ENCODE measurements at regions not wholly inside any gene's neighbourhood (a gene's known extent, or its start where the extent isn't known, plus 50 kb on each side); places are given as distances from the start of the nearest gene placed in this dataset.
"Not testable (repeated sequence)": the region's sequence is repeated elsewhere in the genome, so short reads cannot be mapped to it uniquely, and the experiment has no call there.

DNA sequence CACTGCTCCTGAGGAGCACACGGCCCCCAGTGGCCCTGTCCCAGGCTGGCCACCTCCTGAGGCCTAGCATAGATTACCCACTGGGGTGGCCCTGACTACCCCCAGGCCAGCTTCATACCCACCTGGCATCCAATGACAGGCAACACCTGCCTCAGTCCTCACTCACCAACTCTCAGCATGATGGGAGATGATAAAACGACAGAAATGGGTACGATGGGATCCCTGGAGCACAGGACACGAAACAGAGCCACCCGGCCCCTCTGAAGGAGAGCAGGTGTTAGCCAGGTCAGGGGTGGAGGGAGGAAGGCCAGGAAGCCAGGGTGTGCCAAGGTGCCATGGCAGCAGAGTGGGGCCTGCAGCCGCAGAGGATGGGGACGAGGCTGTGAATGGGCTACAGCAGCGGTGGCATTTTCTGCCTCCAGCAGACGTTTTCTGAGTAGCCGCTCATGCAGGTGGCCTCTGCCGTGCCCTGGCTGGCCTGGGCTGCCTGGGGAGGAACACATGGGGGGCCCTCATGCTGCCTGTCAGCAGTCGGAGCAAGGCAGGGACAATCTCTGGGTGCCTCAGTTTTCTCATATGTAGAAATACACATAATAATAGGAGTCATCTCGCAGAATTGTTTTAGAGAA, 50.2 kb upstream of the FGF3 start:
- DNase-seq, result no peak

DNA sequence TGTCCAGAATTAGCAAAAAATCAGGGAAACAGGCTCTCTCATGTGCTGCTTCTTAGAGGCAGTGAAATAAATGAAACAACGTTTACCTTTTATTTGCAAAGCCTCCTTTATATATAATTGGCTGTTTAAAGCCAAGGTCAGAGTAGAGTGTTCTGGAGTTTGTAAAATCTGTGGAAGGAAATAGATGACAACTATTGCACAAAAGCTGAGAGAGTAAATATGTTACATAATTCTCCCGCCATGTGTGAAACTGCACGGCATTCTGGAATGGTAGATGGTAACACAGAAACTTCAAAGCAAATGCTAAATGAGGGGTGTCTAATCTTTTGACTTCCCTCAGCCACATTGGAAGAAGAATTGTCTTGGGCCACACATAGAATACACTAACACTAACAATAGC, 51.5 kb upstream of the FGF3 start:
- DNase-seq, result no peak

DNA sequence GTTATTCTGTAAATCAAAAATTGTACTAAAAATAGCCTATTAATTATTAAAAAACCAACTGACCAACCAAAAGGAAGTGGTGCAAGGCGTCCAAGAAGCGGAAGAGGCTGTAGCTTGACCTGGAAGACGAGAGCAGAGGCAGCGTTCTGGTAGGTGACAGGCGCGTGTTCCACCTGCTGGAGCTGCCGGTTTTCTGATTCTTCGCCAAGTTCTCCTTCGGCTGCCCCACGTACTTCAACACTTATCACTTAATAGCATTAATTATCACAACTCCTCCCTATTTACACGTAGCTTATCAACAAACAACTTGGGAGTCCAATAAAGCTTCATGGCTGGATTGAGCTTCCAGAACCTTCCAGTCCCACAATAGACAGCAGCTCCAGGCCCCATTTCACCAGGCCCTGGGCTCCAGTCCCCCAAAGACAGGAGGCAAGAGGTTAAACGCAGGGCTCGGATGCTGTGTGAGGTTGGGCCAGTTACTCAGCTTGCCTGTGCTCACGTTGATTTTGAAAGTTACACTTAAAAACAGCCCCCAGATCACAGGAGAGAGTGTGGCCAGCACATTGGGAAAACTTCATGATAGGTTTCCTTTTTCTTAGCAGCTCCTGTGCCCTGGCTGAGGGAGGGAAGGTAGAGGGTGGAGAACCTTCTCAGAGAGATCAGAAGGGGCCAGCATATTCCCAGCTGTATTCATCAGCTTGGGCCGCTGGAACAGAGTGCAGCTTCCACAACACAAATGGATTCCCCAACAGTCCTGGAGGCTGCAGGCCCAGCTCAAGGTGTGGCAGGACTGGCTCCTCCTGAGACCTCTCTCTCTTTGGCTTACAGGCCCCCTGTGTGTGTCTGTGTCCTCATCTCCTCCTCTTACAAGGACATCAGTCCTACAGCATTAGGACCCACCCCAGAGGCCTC, 54.2 kb upstream of the FGF3 start:
- no peak for DNase-seq

DNA sequence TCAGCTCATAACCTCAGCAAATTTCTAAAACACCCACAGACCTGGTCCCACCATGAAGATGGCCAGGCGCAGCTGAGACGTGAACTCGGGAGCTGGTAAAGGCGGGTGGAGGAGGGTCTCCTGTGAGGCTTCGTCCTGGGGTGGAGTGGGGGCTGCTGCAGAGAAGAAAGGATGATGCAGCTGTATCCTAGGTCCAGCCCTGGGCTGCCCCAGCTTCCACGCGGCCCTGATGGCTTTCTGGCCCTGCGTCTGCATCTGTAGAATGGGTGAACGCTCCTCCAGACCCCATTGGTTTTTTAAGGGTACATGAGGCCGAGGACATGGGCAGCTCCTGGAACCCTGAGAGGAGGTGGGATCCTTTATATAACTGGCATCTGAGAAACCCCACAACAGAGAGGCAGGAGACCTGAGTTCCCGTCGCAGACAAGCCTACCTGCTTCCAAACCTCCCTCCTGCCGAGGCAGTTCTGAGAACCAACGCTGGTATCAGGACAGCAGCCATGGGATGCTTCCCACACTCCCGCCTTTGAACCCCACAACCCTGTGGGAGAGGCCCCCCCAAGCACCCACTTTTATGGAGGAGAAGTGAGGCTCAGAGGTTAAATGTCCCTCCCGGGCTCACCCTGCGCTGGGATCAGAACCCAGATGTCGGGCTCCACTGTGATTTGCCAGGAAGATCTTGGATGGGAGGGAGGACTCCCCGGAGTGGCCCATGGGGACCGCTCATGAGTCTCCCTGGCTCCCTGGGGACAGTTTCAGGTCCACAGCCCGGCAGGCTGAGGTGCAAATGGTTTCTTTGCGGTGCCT, 55.2 kb upstream of the FGF3 start:
- no peak for DNase-seq

DNA sequence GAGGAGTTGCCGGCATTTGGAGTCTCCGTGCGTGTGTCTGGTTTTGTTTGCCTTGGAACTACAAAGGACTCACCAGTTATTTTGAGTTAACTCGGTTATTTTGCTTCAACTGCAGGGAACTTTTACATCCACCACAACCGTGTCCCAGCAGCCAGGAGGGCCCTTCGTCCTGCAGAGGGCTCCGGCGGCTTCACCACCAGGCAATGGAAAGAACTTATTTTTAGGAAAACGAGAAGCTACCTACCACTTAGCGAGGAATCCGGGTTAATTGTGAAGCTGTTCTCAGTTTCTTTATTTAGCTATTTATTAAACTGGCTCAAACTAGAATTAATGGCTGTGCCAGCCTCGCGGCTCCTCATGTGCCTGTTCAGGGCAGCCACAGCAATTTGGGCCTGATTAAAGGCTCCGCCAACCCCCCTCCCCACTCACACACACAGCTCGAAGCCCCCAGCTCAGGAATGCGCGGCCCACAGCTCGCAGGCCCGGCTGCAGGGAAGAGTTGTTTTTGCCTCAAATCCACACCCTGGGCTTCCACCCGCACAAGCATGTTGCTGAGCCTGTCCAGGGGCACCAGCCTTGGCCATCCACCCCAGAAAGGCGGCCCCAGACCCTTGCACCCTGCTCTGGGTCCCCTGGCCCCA, 55.9 kb upstream of the FGF3 start:
- DNase-seq, result no peak

DNA sequence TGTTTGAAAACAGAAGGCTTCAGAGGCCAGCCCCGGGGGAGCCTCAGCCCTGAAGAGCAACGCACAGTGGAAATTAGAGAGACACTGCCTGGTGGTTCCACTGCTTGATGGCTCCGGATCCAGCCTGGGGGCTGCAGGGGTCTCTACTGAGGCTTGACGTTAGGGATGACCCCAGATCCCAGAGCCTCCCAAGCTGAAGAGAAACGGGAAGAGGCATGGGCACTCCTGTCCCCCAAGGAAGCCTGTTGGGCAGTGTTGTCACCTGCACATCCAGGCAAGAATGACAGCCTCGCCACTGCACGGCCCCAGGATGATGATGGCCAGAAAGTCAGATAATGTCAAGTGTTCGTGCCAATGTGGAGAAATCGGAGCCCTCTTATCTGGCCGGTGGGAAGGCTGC, 56.8 kb upstream of the FGF3 start:
- DNase-seq, result no peak

DNA sequence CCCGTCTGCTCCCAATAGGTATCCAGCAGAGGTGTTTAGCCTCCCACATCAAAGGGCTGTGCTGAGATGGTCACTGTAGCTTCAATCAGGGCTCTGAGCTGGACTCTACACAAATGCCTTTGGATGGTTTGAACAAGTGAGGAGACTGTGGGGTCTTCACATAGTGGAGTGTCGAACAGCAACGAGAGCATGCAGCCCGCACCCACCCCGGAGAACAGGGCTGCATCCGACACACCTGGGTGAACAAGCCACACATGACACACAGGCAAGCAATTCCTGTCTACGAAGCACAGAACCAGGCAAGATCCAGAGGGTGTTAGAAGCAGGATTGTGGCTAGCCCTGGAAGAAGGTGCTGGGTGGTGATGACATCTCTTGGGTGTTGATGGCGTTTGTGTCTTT, 58.0 kb upstream of the FGF3 start:
- DNase-seq, result no peak

DNA sequence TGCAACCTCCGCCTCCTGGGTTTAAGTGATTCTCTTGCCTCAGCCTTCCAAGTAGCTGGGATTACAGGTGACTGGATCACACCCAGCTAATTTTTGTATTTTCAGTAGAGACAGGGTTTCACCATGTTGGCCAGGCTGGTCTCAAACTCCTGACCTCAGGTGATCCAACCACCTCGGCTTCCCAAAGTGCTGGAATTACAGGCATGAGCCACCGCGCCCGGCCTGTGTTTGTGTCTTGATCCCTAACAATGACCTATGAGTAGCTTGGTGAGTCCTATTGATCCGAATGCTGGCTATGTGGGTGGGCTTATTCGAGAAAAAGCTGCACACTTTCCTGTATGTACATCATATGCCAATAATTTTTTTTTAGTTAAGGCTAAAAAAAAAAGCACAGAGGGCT, 58.5 kb upstream of the FGF3 start:
- not testable (repeated sequence) for DNase-seq

DNA sequence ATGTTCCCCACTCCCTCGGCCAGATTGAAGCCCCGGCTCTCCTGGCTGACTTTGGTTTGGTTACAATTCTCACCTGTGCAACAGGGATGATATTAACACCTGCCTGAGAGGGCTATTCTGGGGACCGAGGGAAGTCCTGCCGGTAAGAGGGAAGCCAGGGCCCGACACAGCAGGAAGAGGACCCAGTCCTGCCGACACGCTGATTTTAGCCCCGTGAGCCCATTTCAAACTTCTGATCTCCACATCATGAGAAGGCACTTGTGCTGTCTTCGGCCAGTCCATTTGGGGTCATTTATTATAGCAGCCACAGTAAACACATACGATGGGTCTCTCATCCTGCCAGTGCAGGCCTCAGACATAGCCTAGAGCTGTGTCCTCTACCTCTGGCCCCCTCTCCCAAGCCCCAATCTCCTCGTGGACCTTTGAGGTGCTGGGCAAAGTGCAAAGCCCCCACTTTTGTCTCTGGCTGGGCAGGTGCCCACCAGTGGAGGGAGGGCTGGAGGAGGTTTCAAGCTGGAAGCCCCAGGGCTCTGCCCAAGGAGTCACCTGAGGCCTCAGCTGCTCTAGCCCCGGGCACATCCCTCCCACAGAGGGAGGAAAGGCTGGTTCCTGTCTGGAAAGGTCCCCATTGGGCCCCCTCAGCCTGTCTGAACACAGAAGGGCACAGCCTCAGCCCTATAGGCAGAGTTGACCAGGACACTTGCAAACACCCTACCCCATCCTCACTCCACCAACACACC, 59.1 kb upstream of the FGF3 start:
- DNase-seq, result no peak

DNA sequence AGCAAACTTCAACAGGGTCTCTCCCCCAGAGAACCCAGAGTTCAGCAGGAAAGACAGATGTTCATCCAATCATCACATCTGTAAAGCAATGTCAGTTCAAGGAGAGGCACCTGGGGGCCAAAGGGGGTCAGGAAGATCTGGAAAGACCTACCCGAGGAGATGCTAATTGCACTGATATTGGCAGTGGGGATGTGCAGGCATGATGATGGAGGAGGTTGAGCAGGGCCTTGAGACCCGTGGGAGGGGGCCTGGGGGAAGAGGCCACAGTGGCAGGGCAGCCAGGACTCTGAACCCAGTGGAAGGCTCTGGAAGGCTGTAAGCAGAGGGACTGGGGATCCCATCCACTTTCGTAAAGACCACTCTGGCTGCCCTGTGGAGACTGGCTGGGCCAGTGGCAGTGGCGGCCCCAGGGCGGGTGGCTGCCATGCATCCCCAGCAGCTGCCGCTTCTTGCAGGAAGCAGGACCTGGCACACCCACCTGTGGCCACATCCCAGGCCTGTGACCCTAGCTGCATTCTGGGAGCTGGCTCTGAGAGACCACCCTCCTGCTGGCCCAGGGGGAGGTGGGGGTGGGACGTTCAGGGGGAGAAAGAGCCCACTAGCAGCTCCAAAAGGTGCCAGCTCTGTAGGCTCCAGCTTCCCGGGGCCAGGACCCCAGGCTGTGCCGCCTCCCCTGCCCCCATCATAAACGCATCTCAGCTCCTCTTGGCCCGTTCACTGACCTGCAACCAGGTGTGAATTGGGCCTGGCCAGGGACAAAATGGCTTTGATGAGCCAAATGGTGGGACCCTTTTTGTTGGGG, 59.9 kb upstream of the FGF3 start:
- DNase-seq, result no peak

DNA sequence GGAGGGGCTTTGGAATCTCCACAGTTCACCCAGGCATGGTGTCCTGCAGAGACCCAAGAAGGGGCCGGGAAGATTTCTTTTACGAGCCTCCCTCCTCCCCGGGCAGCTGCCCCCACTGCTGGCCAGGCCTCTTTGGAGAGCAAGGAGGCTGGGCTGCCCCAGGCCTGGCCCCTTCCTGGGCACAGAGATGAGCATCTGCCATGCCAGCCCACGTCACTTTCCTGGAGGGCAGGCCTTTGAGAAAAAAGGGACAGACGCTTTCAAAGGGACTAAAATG, 60.5 kb upstream of the FGF3 start:
- no peak for DNase-seq

DNA sequence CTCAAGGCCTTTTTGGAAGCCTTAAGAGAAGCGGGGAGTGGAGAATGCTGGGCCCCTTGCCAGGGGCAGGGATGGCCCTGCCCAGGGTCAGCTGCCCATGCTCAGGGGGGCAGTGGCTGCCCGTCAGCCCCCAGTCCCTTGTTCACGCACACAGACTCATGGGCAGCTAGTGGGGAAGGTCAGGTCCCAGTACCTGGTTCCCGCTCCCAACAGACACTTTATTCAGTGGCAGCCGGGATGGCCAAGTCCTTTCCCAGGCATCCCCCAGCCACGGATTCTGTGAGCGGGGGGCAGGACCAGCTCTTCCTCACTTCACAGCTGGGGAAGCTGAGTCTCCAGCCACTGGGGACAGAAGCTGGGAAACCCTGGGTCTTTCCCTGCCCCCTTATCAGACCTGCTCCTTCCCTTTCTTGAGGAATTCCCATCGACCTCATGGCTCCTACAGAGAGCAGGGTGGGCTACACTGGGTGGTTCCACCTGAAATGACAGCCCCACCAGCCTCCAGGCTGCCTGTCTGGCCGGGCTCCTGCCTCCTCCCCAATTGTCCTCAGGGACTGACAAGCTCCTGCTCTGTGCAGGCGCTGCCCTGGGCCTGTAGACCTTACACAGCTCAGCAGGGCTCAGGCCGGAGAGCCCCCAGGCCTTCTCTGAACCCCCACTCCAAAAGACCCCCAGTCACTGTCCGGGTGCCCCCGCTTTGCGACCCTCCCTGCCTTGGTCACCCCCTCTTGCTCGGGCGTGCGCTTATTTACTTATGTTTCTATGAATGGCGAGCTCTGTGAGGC, 61.0 kb upstream of the FGF3 start:
- DNase-seq, result no peak

DNA sequence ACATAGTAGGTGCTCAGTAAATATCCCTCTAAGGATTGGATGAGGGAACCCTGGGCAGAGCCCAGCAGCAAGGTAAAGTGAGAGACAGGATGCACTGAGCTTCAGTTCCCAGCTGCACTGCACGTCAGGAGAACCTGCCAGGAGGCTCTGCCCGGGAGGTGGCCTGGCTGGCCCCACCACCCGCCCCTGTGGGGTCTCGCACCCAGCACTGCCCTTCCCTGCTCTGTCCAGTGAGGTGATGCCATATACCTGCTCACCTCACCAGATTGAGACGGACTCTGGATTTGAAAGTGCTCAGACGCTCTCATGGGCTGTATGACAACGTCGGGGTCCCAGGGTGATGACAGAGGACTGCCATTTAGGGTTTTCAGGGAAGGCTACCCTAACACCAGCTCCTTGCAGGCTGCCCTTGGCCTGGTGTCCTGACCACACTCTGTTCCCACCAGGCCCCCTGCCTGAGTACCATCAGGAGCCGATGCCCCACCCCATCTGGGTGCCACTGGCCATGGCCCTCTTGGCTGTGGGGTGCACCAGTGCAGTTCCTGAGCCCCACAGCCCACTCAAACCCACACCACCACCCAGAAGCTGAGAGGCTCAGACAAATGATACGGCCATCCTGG, 61.7 kb upstream of the FGF3 start:
- DNase-seq, result no peak

DNA sequence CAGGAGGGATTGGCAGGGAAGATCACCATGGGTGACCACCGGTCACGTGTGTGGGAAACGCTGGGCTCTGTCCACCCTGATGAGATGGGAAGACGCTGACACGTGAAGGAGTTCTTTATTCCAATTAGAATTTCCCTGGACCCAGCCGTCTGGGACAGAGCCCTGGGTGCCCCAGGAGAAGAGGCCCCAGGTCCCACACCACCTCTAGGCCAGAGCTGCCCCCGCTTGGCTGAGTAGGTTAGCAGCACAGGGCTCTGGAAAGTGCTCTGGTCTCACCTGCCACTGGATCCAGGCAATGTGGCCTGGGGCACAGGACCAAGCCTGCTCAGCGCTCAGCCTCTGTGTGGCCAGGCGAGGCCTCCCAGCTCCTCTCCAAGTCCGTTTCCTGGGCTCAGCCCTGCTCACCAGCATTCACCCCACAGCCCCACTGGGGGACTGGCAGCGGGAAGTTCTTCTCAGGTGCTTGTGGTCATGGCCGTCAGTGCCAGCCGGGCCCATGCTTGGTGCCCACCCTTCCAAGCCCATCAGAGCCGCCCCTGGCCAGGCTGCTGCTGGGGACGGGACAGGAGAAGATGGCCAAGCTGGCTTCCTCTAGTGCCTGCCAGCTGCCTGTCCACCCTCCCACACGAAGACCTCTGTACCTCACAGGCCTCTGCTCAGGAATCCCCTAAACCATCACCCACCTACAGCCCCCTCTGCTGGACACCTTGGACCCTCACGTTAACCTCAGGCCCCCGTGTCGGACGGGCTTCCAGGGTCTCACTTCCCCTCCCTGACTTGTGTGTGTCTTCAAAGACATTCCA, 62.5 kb upstream of the FGF3 start:
- DNase-seq, result no peak

DNA sequence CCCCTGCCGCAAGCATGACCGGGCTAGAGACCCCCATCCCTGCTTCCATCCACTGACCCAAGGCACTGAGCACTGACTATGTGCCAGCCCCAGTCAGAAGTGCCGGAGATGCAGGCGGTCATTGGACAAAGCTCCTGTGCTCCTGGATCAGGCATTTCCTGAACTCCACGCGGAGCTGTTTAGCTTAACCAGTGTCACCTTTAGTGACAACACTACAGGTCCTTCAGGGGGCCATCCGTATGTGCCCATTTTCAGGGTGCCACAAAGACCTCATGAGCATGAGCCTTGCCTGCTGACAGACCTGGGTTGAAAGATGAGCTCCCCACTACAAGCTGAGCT, 63.0 kb upstream of the FGF3 start:
- DNase-seq, result no peak

DNA sequence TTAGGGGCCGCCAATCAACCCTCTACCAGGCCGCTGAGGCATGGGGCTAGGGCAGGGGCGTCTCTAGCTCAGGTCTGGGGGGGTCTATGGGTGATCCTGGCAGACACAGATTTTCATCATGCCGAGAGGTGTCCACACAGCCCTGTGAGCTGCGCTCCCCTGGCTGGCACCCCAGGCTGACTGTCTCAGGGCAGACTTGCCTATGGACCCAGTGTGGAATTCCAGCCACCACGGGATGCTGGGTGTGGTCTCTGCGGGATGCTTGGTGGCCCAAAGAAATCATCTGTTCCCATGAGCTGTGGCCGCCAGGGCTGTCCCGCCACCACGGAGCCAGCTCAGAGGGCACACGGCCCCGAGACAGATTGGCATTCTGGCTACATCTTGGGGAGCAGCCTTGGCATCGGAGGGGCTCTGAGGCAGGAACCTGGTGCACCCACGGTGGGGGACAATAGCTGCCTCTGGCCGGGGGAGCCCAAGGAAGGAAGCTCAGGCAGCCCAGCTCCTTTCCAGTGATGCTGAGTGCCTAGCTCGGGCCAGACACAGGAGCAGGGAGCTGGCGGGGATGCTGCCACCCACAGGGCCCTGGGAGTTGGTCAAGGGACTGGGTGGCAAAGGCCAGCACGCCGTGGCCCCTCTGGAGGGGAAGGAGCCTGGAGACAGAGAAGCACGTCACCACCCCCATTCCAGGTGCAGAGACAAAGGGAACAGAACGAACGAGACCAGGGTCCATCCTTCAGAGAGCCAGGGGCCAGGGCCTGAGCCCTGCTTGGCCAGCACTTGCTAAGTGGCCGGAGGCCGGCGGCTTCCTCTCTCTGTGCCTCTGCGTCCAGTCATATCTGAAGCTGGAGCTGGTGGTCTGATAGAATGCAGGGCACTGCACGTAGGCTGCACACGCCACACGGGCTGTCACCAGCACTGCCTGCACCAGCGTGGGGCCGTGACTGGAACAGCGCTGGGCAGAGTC, 64.4 kb upstream of the FGF3 start:
- no peak for DNase-seq

DNA sequence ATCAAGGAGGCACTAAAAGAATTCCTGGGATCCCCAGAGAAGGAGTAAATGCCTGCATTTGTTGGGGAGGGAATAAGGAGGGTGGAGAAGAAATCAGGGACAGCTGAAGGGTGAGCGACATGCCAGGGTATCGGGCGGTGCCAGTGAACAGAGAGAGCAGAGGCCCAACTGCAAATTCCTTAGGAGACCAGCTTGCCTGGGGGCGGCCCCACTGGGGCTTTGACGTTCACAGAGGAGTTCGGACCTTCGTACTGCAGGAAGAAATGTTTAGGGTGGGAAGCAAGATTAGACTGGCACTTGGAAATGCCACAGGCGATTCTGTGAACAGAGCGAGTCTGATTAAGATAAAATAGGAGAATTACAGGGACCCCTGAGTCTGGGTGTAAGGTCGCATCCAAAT, 65.1 kb upstream of the FGF3 start:
- DNase-seq, result no peak

DNA sequence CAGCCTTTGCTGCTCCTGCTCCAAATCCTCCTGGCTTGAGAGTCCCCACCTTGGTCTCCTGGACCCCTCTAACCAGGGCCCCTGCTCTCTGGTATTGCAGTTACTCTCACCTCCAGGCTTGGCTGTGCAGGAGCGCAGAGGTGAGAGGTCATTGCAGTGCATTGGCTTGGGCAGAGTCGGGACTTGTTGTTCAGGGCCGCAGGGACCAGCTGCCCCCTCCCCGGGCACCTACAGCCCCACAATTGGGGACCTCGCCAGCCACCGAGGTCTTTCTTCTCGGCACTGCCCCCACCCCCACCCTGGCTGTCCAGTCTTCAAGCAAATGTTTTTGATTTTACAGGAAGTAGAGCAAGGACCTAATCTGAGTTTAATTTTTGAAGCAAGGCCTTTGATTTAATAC, 65.5 kb upstream of the FGF3 start:
- DNase-seq, result no peak

DNA sequence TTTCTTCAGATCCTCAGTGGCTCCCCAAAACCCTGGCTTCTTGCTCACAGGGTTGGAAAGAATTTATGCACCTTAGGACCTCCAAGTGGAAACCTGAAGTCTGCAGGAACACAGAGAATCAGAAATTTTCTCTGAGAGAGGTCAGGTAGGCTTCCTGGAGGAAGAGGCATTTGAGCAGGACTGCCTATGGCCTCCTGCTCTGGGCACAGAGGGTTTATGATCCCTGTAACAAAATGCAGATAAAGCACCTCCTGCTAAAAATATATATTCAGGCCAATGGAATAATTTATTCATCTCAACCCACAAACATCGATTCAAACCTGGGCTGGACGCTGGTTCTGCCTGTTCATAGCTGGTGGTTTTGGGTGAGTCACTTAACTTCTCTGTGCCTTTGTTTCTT, 68.1 kb upstream of the FGF3 start:
- no peak for DNase-seq
